ENCODE measurements at regions not wholly inside any gene's neighbourhood (a gene's known extent, or its start where the extent isn't known, plus 50 kb on each side); places are given as distances from the start of the nearest gene placed in this dataset.

- intact Hi-C loops (cut with DNase I; ENCODE audit: low total_unique reads): no loop called here
- WGBS, 2 donors: 64 to 89% methylated on average over 2 of the region's 2 CpGs
- DNase-seq (ENCODE audit: low spot score in 2 of 2): no peak
- H3K4me3 ChIP-seq (ENCODE audit: low read depth, poor library complexity, severe bottlenecking): no peak overlapping the region
- TF ChIP-seq CTCF (IDR thresholded peaks at IDR 0.05): no peak
- no peak for TF ChIP-seq POLR2A (IDR thresholded peaks at IDR 0.05)
These were observed 83.9 kb downstream of the ZNF726 start for GRCh38 chr19:23998568-23998967.

DNA sequence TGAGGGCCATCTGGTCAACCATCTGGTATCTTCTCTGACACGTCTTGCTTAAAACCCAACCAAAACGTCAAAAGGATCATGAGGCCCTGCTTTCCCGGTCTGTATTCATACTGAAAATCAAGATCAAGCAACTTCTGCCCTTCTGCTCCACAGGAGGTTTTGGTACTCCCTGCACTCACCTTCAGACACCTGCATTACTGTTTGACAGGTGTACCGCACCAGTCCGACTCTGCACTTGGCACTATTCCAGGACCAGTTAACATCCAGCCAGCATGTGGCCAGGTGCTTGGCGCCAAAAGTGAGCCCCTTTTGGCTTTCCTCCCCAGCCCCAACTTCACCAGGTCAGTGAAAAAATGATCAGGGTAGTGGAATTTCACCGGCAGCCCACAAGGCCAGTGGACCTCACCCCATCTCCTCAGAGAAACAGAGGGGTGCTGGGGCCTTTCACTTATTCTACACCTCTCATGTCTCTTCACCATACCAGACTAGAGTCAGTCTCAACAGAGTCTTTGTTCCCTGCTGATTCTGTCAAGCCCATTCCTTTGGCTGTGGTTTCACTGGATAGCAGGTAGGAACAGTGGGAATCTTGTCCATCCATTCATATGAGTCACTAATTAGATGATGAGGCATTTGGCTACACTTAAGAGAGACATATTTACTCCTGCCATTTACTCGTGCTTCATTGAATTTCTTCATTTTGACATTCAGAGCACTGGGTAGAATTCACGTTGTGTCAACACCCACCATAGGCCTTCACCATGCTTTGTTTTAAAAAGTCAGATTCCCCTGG is 85.3 kb downstream of the ZNF726 start:
- no peak overlapping the region for H3K4me3 ChIP-seq (ENCODE audit: low read depth, poor library complexity, severe bottlenecking)
- intact Hi-C loops (cut with DNase I; ENCODE audit: low total_unique reads): no loop called here
- WGBS, 2 donors: 77 to 87% methylated on average over 9 of the region's 9 CpGs
- DNase-seq (ENCODE audit: low spot score in 2 of 2): no peak
- TF ChIP-seq CTCF (IDR thresholded peaks at IDR 0.05) (no peak), POLR2A (IDR thresholded peaks at IDR 0.05) (no peak)

DNA sequence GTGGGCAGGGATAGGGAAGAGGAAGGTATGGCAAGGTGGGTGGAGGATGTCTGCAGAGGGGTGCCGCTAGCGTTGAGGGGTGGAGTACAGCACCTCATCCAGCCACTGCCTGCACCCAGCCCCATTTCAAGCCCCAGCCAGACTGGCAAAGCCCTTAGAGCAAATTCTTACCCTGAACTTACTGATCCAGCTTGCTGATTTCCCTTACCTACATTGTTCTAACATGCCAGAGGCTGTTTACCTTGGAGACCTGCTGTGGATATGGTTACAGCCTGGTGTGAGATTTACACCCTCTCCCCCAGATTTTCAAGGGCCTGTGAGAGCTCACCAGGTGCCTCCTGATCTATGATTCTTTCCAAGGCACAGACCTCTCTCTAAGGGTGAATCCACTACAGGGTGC is 86.0 kb downstream of the ZNF726 start:
- no peak for TF ChIP-seq POLR2A (IDR thresholded peaks at IDR 0.05)
- TF ChIP-seq CTCF (IDR thresholded peaks at IDR 0.05): no peak
- intact Hi-C loops (cut with DNase I; ENCODE audit: low total_unique reads): no loop called here
- 68 to 76% methylated on average over 2 of the region's 2 CpGs for WGBS, 2 donors
- no peak for DNase-seq (ENCODE audit: low spot score in 2 of 2)
- no peak overlapping the region for H3K4me3 ChIP-seq (ENCODE audit: low read depth, poor library complexity, severe bottlenecking)

DNA sequence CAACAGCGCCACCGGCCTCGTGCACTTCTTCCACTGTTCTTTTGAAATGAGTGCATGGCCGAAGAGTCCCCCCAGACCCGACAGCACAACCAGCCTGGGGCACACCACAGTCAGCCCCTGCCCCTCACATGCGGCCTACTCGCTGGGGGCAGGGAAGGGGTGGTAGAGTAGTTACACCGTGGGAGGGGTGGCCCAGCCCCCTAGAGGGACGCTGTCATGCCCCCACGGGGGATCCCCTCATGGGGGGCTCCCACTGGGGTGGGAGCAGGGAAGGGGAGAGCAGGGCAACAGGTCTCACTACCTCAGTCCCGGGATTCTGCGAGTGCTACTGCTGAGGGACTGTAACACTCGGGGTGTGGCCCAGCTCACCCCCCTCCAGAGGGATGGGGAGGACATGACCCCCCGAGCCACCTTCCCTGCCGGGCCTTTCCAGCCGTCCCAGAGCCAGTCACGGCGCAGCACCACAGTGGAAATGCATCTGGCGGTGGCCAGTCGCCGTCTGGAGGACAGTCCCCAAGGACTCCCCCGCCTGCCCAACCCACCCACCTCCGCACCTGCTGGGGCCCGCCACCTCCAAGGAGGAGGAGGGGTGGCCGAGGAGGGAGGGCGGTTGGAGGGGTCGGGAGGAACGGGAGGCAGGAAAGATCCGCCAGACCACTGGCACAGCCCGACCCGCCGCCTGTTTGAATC is 84.6 kb upstream of the ZNF254 start:
- no peak for TF ChIP-seq CTCF (IDR thresholded peaks at IDR 0.05)
- no peak for TF ChIP-seq POLR2A (IDR thresholded peaks at IDR 0.05)
- DNase-seq (ENCODE audit: low spot score in 2 of 2): no peak
- 92 to 94% methylated on average over 21 to 26 of the region's 32 CpGs for WGBS, 2 donors
- intact Hi-C loops (cut with DNase I; ENCODE audit: low total_unique reads): no loop called here
- no peak overlapping the region for H3K4me3 ChIP-seq (ENCODE audit: low read depth, poor library complexity, severe bottlenecking)

DNA sequence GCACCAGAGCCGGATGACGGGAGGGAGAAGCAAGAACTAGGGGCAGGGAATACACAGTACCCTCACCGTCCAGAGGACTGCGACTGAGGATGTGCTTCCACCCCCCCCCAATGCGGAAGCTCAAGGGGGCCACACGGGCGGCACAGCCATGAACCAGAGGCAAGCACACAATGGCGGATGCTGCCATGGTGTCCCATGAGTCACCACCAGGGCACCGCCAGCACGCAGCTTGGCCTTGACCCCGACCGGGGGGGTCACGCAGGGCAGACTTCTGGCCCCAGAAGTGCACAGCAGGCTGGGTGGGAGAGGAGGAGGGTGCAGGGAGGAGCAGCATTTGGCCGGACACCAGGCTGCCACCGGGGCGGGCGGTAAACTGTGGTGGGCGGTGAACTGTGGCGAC is 83.5 kb upstream of the ZNF254 start:
- DNase-seq (ENCODE audit: low spot score in 2 of 2): no peak
- WGBS, 2 donors: 94 to 95% methylated on average over 10 to 19 of the region's 19 CpGs

More for the DNA sequence above, 83.5 kb upstream of the ZNF254 start:
- no peak overlapping the region for H3K4me3 ChIP-seq (ENCODE audit: low read depth, poor library complexity, severe bottlenecking)
- TF ChIP-seq CTCF (IDR thresholded peaks at IDR 0.05): no peak
- intact Hi-C loops (cut with DNase I; ENCODE audit: low total_unique reads): no loop called here
